Ovary (tissue), 3 donors: ENCODE measurements at regions not wholly inside any gene's neighbourhood (a gene's known extent, or its start where the extent isn't known, plus 50 kb on each side); places are given as distances from the start of the nearest gene placed in this dataset.

Source experiments
- POLR2A ChIP-seq: fragments of 450-650 bp; IDR thresholded peaks from one replicate; pipeline ENCODE4 v1.6.1; 2017; ENCODE audit warnings: antibody characterized with exemption, mild to moderate bottlenecking, moderate library complexity
- TF ChIP-seq, protein P1 (sequence below), 3 donors: fragments of 450-650 bp in 2 of 3; fragments of 200-600 bp in 1 of 3; IDR thresholded peaks; one replicate each; pipeline versions ENCODE4 v1.5.1 to v1.8.0; 2016 to 2022; ENCODE audit warnings: antibody characterized with exemption in 3 of 3, mild to moderate bottlenecking in 1 of 3
- donor health status: DM: no; HTN: no; CAD: no.

DNA sequence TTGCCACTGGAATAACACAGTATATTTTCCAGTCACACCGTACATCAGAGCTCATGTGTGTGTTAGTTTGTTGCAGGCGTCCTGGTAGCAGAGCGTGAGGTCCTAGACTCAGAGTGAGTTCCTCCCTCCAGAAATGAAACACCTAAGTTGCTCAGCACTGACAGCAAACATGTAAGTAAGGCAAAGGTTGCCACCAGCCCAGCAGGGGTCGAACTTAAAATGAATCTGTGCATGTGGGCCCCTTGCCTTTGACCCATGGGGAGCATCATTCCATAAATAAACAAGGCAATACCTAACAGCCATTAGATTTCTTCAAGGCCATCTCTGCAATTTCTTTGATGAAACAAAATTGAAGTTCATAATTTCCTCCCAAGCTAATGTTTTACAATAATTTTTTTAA is 125.3 kb upstream of the ERG start:
- TF ChIP-seq, protein P1, sequence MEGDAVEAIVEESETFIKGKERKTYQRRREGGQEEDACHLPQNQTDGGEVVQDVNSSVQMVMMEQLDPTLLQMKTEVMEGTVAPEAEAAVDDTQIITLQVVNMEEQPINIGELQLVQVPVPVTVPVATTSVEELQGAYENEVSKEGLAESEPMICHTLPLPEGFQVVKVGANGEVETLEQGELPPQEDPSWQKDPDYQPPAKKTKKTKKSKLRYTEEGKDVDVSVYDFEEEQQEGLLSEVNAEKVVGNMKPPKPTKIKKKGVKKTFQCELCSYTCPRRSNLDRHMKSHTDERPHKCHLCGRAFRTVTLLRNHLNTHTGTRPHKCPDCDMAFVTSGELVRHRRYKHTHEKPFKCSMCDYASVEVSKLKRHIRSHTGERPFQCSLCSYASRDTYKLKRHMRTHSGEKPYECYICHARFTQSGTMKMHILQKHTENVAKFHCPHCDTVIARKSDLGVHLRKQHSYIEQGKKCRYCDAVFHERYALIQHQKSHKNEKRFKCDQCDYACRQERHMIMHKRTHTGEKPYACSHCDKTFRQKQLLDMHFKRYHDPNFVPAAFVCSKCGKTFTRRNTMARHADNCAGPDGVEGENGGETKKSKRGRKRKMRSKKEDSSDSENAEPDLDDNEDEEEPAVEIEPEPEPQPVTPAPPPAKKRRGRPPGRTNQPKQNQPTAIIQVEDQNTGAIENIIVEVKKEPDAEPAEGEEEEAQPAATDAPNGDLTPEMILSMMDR (IDR thresholded peaks at IDR 0.05) = no peak
- no peak for TF ChIP-seq POLR2A
